Bronchial epithelial cell (primary cell): ENCODE measurements at regions not wholly inside any gene's neighbourhood (a gene's known extent, or its start where the extent isn't known, plus 50 kb on each side); places are given as distances from the start of the nearest gene placed in this dataset.
A peak's percentile ranks its signal among the peaks of the same experiment; 100 is the strongest.

ENCODE experiments used
- DNase-seq: peaks from one replicate; pipeline ENCODE4 v3.0.0-alpha.2; 2010; ENCODE audit warnings: low read depth
- FAIRE-seq: peaks from 2 replicates; lab custom pipeline; 2011; peaks lifted over from hg19 to GRCh38; lab: Jason Lieb, UNC
- H3K27me3 ChIP-seq: 2 replicates; pipeline ENCODE4 v1.5.1; 2011; ENCODE audit warnings: low read length; ENCODE audit not compliant: control insufficient read depth, insufficient read depth
- H3K36me3 ChIP-seq: 2 replicates; pipeline ENCODE4 v1.5.1; 2011; ENCODE audit warnings: low read length; ENCODE audit not compliant: control insufficient read depth, insufficient read depth
- H3K4me3 ChIP-seq: 2 replicates; pipeline ENCODE4 v1.5.1; 2011; ENCODE audit warnings: mild to moderate bottlenecking, low read depth, low read length, control low read depth
- CTCF ChIP-seq: IDR thresholded peaks from 2 replicates; pipeline ENCODE4 v1.5.1; 2011; ENCODE audit warnings: mild to moderate bottlenecking, moderate library complexity, low read length, control low read depth, inconsistent platforms; ENCODE audit not compliant: insufficient read depth, severe bottlenecking

- no peak for TF ChIP-seq CTCF
- H3K36me3 ChIP-seq, result no peaks in the 10 kb centered on the region
- no peak for FAIRE-seq
- H3K27me3 ChIP-seq, result no peaks in the 10 kb centered on the region
- no peak for DNase-seq
- H3K4me3 ChIP-seq, result no peak overlapping the region
Observed at GRCh38 chr12:67400742-67401141, 131.6 kb downstream of the CAND1 start.

GRCh38 chr12:67410246-67410645, 141.1 kb downstream of the CAND1 start:
- TF ChIP-seq CTCF, result no peak
- H3K27me3 ChIP-seq, result no peaks in the 10 kb centered on the region
- no peak overlapping the region for H3K4me3 ChIP-seq
- DNase-seq, result no peak
- FAIRE-seq, result no peak
- H3K36me3 ChIP-seq, result no peaks in the 10 kb centered on the region

GRCh38 chr12:67410667-67411067, 141.5 kb downstream of the CAND1 start:
- DNase-seq, result no peak
- no peaks in the 10 kb centered on the region for H3K27me3 ChIP-seq
- FAIRE-seq, result no peak
- H3K36me3 ChIP-seq, result no peaks in the 10 kb centered on the region
- no peak for TF ChIP-seq CTCF
- no peak overlapping the region for H3K4me3 ChIP-seq

GRCh38 chr12:67411562-67411961, 142.4 kb downstream of the CAND1 start:
- Histone ChIP-seq H3K27me3 (no peaks in the 10 kb centered on the region), H3K4me3 (no peak overlapping the region), H3K36me3 (no peaks in the 10 kb centered on the region)
- no peak for TF ChIP-seq CTCF
- DNase-seq (no peak), FAIRE-seq (peak; percentile 68)

GRCh38 chr12:67413577-67413976, 144.4 kb downstream of the CAND1 start:
- FAIRE-seq (no peak), DNase-seq (peak; percentile 89)
- no peak for TF ChIP-seq CTCF
- Histone ChIP-seq H3K27me3 (no peaks in the 10 kb centered on the region), H3K36me3 (no peaks in the 10 kb centered on the region), H3K4me3 (no peak overlapping the region)

GRCh38 chr12:67414011-67414715, 145.0 kb downstream of the CAND1 start:
- Histone ChIP-seq H3K27me3 (no peaks in the 10 kb centered on the region), H3K36me3 (no peaks in the 10 kb centered on the region), H3K4me3 (no peak overlapping the region)
- no peak for TF ChIP-seq CTCF
- DNase-seq (no peak), FAIRE-seq (no peak)
